ENCODE measurements at regions not wholly inside any gene's neighbourhood (a gene's known extent, or its start where the extent isn't known, plus 50 kb on each side); places are given as distances from the start of the nearest gene placed in this dataset.
"Not testable (repeated sequence)": the region's sequence is repeated elsewhere in the genome, so short reads cannot be mapped to it uniquely, and the experiment has no call there.

- Histone ChIP-seq H3K36me3 (ENCODE audit: low read depth) (no peaks in the 10 kb centered on the region), H3K4me3 (no peak overlapping the region), H3K4me1 (ENCODE audit: low read depth) (no peaks in the 10 kb centered on the region), H3K9me3 (no peaks in the 10 kb centered on the region)
- no peak for ATAC-seq
- TF ChIP-seq CTCF (IDR thresholded peaks at IDR 0.05): no peak
- DNase-seq: no peak
- intact Hi-C loops (cut with DNase I, micrococcal nuclease): no loop called here
These were observed 230.7 kb upstream of the DUSP10 start for GRCh38 chr1:221972276-221973235.

- ATAC-seq; H3K9me3 ChIP-seq; DNase-seq; H3K4me1 ChIP-seq (ENCODE audit: low read depth); intact Hi-C loops (cut with DNase I, micrococcal nuclease); H3K4me3 ChIP-seq; H3K36me3 ChIP-seq (ENCODE audit: low read depth): not testable (repeated sequence)
These were observed 229.1 kb upstream of the DUSP10 start for GRCh38 chr1:221971035-221971434.

GRCh38 chr1:221969298-221969858 lies 227.5 kb upstream of the DUSP10 start:
- H3K36me3 ChIP-seq (ENCODE audit: low read depth); DNase-seq; intact Hi-C loops (cut with DNase I, micrococcal nuclease); H3K4me1 ChIP-seq (ENCODE audit: low read depth); H3K4me3 ChIP-seq; ATAC-seq; H3K9me3 ChIP-seq: not testable (repeated sequence)

GRCh38 chr1:221967538-221967937 lies 225.6 kb upstream of the DUSP10 start:
- intact Hi-C loops (cut with DNase I, micrococcal nuclease); ATAC-seq: not testable (repeated sequence)

GRCh38 chr1:221966888-221967287 lies 225.0 kb upstream of the DUSP10 start:
- H3K4me3 ChIP-seq; DNase-seq; H3K4me1 ChIP-seq (ENCODE audit: low read depth); ATAC-seq; intact Hi-C loops (cut with DNase I, micrococcal nuclease); H3K9me3 ChIP-seq; H3K36me3 ChIP-seq (ENCODE audit: low read depth): not testable (repeated sequence)

More at GRCh38 chr1:221967538-221967937, 225.6 kb upstream of the DUSP10 start:
- DNase-seq; H3K9me3 ChIP-seq; H3K4me1 ChIP-seq (ENCODE audit: low read depth); H3K4me3 ChIP-seq; H3K36me3 ChIP-seq (ENCODE audit: low read depth): not testable (repeated sequence)

- ATAC-seq; H3K9me3 ChIP-seq; H3K36me3 ChIP-seq (ENCODE audit: low read depth); intact Hi-C loops (cut with DNase I, micrococcal nuclease); H3K4me3 ChIP-seq; H3K4me1 ChIP-seq (ENCODE audit: low read depth); DNase-seq: not testable (repeated sequence)
These were observed 224.0 kb upstream of the DUSP10 start for GRCh38 chr1:221965891-221966290.

GRCh38 chr1:221965252-221965651 lies 223.4 kb upstream of the DUSP10 start:
- no peak for TF ChIP-seq CTCF (IDR thresholded peaks at IDR 0.05)
- peaks cover 4% of the 10 kb centered on the region for H3K4me1 ChIP-seq (ENCODE audit: low read depth)
- no peaks in the 10 kb centered on the region for H3K36me3 ChIP-seq (ENCODE audit: low read depth)
- DNase-seq: no peak
- ATAC-seq: peak; percentile 87
- H3K4me3 ChIP-seq: no peak overlapping the region
- intact Hi-C loops (cut with DNase I, micrococcal nuclease): no loop called here
- no peaks in the 10 kb centered on the region for H3K9me3 ChIP-seq

GRCh38 chr1:221963742-221964141 lies 221.9 kb upstream of the DUSP10 start:
- ATAC-seq (no peak), DNase-seq (no peak)
- no peaks in the 10 kb centered on the region for H3K36me3 ChIP-seq (ENCODE audit: low read depth)
- H3K4me3 ChIP-seq: no peak overlapping the region
- no peaks in the 10 kb centered on the region for H3K9me3 ChIP-seq
- intact Hi-C loops (cut with DNase I, micrococcal nuclease): no loop called here
- TF ChIP-seq CTCF (IDR thresholded peaks at IDR 0.05): no peak
- H3K4me1 ChIP-seq (ENCODE audit: low read depth): peaks cover 4% of the 10 kb centered on the region

Measured in mucosa of descending colon (tissue), 3 donors.